Right ventricle myocardium inferior (tissue), 1 donor: ENCODE measurements at regions not wholly inside any gene's neighbourhood (a gene's known extent, or its start where the extent isn't known, plus 50 kb on each side); places are given as distances from the start of the nearest gene placed in this dataset.

Experiments used
- ATAC-seq: fragments of 200-7000 bp; cut with Tn5 transposase; one replicate; pipeline ENCODE4 v1.9.1; 2020; ENCODE audit warnings: mild to moderate bottlenecking, moderate library complexity
- DNase-seq: peaks from one replicate; pipeline ENCODE4 v3.0.0; 2021; ENCODE audit errors: missing footprints
- intact Hi-C: fragments of 100-400 bp; cut with DNase I; formaldehyde crosslinking; loops from one replicate; pipeline ENCODE4 v1.11.0; 2022
- donor health status: DM: no; HTN: yes; CAD: no; lungs with severe emphysema.

DNA sequence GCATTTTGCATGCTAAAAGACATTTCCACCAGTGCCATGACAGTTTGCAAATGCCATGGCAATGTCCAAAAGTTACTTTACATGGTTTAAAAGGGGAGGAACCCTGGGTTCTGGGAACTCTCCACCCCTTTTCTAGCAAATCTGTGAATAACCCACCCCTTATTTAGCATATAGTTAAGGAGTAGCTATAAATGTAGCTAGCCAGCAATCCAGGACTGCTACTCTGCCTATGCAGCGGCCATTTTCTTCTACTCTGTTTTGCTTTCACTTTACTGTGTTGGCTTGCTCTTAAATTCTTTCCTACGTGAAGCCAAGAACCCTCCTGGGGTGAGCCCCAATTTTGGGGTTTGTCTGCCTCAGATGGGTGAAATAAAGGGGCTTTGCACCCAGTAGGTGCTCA is 141.0 kb downstream of the PTPN11 start:
- no peak for DNase-seq
- intact Hi-C loops, result no loop called here
- no peak for ATAC-seq

DNA sequence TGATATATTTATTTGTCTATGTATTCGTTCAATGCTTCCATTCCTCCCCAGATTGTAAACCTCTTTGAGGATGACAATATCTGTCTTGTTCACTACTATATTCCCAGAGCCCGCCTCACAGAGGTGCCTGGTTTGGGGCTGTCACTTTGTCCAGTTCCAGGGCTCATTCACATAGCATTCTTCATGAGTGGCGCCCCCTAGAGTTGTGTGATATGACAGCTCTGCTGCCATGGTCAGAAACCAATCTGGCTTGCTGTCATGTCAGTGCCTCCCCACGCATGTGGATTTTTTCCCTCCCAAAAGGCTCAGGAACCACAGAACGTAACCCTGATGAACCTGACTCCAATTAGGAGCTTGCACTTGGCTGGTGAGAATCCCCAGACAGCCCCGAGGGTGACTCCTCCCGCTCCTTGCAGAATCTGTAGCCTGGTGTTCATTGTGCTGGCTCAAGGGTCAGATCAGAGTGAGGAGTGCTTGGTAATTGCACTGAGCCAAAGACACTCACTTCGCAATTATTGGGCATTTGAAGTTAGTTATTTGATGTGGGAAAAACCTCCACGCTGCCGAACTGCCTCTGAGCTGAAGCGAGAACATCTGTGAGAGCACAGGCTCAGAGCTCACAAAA is 145.5 kb downstream of the PTPN11 start:
- DNase-seq (no peak), ATAC-seq (no peak)
- intact Hi-C loops, result no loop called here

DNA sequence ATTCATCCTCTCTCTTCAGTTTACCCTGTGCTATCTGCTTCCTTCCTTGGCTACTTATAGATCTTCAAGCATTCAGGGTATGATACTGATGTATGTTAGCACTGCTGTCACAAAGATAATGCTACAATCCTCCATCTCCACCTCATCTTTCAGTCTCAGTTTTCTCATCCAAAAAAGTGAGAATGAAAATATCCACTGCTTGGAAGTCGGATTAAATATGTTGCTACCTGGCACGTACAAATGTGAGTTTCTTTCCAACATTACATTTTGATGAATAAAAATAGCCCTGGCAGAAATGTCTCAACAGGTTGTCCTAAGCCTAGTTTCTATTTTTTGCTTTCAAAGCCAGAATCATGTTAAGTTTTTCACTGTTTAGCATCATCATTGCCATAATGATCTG is 149.9 kb downstream of the PTPN11 start:
- intact Hi-C loops, result no loop called here
- no peak for ATAC-seq
- DNase-seq, result no peak

DNA sequence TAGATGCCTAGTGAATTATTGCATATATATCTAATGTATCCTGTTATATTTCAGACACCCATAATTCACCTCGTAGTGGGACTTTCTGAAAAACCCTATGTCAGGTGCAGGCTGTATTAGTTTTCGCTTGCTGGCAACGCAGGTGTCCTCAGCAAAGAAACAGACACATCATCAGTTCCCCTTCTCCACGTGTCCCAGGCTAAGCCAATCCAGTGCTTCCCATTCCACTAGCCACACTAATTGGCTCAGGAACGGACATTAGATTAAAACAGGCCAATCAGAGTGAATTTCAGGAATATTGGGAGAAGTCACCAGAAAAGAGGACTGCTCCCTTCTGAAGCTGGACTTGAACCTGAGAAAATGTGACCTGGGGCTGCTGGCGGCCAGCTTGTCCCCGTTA is 151.3 kb downstream of the PTPN11 start:
- DNase-seq (no peak), ATAC-seq (no peak)
- intact Hi-C loops, result no loop called here

DNA sequence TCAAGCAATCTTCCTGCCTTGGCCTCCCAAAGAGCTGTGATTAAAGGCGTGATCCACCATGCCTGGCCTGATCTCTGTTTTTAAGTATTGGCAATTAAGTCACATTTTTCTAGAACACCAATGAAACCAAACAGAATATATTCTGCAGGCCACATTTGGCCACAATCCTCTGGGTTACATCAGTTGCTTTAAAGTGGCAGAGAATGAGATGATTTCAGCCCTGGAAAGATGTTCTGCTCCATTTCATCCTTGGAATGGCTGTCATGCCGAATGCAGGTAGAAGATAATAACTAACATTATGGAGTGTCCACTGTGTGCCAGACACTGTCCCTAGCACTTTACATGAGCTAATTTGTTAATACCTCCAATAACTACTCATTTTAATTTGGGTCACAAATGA is 154.4 kb downstream of the PTPN11 start:
- DNase-seq (no peak), ATAC-seq (no peak)
- intact Hi-C loops, result no loop called here

DNA sequence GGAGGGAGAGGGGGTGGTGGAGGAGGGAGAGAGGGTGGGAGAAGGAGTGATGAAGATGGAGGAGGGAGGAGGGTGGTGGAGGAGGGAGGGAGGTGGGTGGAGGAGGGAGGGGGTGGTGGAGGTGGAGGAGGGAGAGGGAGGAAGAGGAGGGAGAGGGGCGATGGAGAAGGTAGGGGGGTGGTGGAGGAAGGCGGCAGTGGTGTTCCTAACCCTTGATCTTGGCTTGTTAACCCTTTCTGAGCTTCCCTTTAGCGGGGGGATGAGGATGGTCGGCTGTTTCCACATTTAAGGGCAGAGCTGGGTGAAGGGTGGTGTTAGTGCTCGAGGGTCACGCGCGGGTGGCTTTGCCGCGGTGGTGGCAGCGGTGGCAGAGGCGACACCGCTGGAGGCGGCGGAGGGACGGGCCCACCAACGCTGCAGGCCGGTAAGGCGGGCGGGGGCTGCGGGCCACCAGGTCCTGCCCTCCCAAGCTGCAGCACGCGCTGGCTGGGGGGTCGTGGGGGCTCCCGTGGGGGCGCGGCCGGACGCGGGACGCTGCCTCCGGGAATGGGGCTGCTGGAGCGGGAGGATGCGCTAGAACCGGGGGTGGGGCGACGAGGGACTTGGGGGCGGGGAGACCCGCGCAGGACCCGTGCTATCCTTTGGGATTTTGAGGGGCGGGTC is 156.3 kb downstream of the PTPN11 start:
- DNase-seq (no peak), ATAC-seq (no peak)
- intact Hi-C loops, result no loop called here

DNA sequence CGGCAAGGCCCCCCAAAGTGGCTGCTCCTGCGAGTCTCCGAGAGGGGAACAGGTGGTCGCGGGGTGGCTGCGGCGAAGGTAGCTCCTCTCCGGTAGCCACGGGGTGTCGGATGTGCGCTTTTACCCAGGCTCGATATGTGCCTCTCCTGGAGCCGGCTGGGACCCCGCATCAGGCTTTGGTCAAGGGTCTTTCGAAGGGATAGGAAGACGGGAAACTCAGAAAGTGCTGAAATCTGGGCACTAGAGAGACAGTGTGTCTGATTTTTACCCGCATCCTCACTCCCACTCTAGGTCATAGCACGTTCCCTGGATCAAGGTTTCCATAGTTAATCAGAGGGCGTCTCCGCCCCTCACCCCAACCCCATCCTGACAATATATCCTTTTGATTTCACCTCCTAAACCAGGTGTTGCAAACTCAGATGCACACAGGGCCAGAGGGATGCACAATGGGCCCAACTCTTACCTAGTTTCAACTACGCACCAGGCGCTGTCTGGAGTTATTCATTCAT is 156.9 kb downstream of the PTPN11 start:
- ATAC-seq (no peak), DNase-seq (no peak)
- intact Hi-C loops, result no loop called here

DNA sequence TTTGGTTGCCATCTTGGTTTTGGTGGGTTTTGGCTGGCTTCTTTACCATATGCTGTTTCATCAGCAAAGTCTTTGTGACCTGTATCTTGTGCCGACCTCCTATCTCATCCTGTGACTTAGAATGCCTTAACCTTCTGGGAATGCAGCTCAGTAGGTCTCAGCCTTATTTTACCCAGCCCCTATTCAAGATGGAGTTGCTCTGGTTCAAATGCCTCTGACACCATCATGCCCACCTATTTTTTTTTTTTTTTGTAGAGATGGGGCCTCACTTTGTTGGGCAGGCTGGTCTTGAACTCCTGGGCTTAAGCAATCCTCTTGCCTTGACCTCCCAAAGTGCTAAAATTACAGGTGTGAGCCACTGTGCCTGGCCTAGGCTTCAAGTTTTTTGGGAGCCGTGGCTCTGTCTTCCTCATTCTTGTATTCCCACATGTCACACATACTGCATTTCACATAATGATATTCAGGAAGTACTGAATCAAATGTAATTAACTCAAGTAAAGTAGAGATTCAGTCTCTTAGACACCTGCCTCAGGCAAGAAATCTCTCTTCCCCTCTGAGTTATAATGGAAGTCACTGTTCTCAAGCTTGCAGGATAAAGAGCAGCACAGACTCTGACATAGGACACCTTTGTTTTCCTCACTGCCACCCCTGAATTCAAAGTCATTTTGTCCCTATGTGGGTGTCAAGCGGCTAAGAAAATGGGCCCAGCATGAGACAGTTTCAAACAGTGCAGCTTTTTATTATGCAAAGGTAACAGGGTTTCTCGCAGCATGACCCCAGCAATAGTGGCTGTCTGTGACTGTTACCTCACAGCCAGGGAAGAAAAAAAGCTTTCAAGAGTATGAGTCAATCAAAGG is 159.0 kb downstream of the PTPN11 start:
- DNase-seq, result no peak
- intact Hi-C loops, result no loop called here
- ATAC-seq, result no peak

DNA sequence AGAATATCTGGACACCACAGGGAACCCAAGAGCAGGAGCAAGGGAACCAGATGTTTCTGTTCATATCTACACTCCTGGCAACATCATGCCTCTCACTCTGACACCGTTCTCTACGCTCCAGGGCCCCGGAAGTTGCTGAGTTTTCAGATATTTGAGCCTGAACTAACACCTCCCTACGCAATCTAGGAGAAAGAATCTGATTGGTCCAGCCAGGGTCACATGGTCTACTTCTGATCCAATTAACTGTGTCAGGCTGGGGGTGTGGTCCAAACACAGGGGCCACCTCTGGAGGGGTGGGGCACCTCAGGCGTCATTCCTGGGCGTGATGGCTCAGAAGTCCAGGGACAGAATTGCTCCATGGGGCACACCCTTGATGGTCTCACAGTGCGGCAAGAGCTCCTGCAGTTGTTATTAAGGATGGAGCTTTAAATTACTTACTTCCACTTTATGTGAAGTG is 165.5 kb downstream of the PTPN11 start:
- ATAC-seq (no peak), DNase-seq (no peak)
- intact Hi-C loops, result no loop called here

DNA sequence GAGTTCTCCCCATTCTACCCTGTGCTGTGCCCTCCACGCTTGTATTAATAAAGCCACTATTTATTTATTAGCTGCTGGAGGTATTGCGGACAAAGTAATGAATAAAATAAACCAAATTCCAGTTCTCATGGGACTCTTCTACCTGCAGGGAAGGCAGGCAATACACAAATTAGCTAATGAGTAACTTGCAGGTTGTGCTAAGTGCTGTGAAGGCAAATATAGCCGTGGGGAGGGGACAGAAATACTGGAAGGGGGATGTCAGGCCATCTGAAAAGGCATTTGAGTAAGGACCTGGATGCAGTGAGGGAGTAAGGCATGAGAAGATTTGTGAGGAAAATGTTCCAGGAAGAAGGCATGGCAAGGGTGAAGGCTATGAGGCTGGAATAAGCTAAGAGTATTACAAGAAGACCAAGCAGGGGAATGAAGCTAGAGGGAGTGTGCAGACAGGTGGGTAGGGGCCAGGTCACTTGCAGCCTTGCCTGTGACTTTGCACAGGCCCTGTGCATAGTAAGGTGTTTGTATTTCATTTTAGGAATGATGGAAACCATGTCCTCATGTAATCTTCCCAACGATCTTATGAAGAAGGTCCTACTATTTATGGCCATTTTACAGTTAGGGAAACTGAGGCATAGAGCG is 167.5 kb downstream of the PTPN11 start:
- no peak for DNase-seq
- no peak for ATAC-seq
- intact Hi-C loops, result no loop called here

DNA sequence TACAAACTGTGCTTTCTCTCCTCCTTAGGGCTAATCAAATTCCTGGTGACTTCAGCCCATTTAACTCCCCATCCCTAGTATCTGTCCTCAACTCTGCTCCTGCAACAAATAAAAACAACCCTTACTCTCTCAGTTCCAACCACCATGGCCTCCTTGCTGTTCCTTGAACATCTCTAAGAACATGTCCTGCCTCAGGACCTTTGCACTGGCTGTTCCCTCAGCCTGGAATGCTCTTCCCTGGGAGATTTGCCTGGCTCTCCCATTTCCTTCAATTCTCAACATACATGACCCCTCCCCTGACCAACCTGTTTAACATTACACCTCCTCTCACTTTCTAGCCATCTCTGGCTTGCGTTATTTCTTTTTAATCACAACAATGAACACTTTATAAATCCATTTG is 170.5 kb downstream of the PTPN11 start:
- intact Hi-C loops, result no loop called here
- ATAC-seq (no peak), DNase-seq (no peak)

DNA sequence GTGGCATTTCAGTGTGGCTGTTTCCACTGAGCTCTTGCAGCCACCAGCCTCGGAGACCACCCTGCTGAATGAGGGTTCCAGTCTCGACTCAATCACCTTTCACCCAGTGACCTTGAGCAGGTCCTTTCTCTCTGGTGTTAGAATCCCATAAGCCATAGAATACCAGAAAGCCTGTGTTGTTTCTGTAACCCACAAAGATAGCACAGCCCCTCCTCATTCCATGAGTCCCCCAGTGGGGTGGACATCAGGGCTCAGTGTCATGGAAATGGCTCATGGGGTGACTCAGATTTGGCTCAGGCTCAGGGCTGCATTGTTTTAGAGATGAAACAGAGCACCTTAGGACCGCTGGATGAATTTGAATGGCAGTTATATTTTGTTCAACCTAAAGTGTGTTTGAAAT is 171.5 kb downstream of the PTPN11 start:
- intact Hi-C loops, result no loop called here
- ATAC-seq, result no peak
- no peak for DNase-seq

DNA sequence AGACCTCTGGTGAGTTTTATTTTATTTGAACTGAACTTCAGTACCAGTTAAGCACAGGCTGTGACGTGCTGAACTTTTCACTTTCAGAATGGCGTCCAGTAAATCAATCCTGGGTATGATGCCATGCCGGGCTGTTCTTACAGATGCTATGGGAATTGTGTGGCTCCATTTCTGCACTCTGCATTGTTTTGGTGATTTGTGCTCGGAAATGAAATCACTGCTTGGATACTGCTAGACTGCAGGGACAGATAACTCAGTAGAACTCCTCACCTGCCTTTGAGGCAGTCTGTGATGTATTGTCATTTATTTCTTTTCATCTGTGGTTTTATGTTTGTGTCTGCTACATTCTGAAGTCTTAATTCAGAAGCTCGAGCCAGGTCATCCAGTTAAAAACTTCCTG is 172.7 kb downstream of the PTPN11 start:
- ATAC-seq, result no peak
- intact Hi-C loops, result no loop called here
- DNase-seq, result no peak

DNA sequence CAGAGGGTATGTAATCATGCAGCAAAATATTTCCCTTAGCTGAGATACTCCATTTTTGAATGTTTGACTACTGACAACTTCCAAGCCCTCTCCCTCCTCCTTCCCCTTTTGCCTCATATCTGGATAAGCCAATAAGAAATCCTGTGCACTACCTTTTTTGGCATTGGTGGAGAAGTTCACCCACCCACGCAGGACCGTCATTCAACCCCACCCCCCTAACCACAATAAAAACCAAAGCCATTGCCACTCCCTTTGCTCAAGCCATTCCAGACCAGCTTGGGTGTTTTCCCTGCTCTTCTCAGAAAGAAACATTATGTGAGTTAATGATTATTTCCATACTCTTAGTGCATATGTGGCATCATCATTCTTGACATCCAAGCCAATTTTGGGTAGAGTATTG is 176.7 kb downstream of the PTPN11 start:
- no peak for ATAC-seq
- DNase-seq, result no peak
- intact Hi-C loops, result no loop called here

DNA sequence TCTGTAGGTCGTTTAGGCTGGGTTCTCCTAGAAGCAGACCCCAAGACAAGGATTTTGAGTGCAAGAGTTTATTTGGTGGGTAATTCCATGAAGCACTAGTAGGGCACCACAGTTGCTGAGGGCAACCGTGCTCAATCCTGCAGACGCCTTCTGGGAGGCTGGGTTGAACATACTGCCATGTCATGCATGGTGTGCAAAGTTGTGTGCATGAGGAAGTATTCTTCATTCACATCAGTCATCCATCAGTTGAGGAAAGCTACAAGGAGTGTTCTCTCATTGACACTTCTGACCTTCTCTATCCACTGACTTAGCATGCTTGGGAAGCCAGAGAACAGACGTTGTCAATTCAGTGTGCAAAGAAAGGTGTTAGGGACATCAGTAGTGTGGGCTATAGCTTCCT is 179.2 kb downstream of the PTPN11 start:
- intact Hi-C loops, result no loop called here
- ATAC-seq (no peak), DNase-seq (no peak)

DNA sequence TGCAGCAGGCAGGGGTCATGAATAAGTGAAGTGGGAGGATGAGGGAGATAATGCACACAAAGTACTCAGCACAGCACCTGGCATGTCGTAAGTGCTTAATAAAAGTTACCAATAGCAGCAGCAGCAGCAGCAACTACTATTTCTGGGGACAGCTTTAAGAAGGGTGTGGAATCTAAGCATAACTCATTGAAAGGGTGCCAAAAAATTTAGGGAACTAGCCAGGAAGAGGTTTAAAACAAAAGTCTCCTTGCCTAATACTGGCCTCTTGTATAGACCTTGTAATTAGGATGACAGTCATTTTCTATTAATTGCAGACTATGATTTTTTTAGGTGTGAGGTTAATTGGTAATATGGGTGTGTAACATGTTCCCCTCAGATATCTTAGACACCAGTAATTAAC is 179.9 kb downstream of the PTPN11 start:
- ATAC-seq, result no peak
- no peak for DNase-seq
- intact Hi-C loops, result no loop called here

DNA sequence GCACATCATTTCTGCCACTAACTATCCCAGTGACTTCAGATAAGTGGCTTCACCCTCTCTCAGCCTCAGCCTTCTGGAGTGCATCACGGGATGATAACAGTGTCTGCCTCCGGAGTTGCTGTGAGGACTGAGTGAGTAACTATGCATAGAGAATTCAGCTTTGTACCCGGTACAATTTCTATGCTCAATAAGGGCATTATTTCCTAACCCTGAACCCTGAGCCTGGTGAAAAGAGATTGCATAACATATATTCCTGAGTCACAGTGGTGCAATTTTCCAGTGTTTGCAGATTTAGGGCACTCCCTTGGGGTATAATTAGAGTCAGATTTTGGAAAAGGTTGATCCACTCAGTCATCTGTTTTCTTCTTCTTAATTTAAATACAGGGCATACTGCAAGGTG is 181.1 kb downstream of the PTPN11 start:
- ATAC-seq, result peak; percentile 13
- no peak for DNase-seq
- intact Hi-C loops, result no loop called here

DNA sequence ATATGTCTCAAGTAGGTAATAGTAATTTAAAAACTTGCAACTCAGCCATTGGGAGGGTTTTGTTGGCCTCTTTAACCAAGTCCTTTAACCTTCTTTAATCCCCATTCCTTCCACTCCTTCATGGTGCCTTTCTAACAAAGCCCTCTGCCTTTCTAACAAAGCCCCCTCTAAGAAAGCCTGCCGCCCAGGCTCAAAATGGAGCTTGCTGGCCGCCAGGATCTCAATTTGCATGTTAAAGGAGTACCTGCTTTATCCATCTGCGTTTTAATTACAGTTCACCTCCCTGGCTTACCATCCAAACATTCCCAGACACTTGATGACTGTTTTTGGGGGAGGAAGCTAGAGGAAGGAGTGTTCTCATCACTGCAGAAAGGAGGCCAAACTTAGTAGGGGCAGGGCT is 183.4 kb downstream of the PTPN11 start:
- DNase-seq, result no peak
- intact Hi-C loops, result no loop called here
- ATAC-seq, result no peak

DNA sequence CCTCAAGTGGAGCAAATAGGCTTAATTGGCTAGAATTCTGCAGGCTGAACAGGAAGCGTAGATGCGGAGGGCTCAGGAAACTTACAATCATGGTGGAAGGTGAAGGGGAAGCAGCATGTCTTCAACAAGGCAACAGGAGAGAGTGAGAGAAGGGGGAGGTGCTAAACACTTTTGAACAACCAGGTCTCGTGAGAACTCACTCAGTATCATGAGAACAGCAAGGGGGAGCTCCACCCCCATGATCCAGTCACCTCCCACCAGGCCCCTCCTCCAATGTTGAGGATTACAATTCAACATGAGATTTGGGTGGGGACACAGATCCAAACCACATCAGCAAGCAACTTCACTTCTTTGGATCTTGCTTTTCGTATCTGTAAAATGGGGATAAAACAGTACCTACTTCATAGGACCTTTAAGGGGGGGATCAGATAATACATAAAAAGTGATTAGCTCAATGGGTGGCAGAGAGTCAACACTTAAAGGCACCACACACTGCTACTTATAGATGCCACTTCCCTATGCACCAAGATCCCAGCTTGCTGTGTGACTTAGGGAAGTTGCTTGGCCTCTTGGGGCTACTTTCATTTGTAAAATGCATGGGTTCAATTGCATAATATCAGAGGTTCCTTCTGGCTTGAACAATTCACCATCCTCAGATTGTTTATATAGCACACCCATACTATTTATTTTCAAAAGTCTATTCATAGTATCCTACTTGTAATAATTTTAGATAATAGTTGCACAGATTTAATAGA is 184.8 kb upstream of the RPH3A start:
- no peak for DNase-seq
- intact Hi-C loops, result no loop called here
- ATAC-seq, result no peak
